ENCODE measurements at regions not wholly inside any gene's neighbourhood (a gene's known extent, or its start where the extent isn't known, plus 50 kb on each side); places are given as distances from the start of the nearest gene placed in this dataset.

DNA sequence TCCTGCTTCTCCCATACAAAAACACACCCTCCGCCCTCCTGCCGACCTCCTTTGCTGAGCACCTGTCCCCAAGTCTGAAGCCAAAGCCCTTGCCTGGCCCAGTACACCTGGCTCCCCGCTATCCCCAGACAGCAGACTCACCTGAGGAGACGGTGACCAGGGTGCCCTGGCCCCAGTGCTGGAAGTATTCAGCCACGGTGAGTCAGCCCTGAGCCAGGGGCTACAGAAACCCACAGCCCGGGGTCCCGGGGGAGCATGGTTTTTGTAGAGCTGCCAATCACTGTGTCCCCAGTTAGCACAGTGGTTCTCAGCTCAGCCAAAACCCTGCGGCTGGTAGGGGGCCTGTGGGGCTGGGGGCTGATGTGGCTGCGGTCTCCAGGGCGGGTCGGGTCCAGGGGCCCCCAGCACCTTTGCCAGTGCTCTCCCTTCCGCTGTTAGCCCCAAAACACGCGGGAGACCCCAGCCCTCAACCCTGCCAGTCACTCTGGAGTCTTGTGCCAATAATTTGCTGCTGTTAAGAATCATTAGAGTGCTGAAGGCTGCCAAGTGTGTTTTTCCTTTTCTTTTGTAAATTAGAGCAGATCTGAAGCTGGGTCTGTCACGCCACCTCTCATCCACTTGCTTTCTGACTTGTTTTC, 339.0 kb downstream of the TMEM121 start:
- peak in 1 of 2 donors; percentile 56 for DNase-seq (ENCODE audit: low spot score in 2 of 2)
- Histone ChIP-seq H3K4me3 (no peak overlapping the region), H3K9me3 (no peaks in the 10 kb centered on the region), H3K4me1 (no peaks in the 10 kb centered on the region), H3K36me3 (no peaks in the 10 kb centered on the region), H3K27ac (no peak overlapping the region), H3K27me3 (no peaks in the 10 kb centered on the region)
- intact Hi-C loops (cut with DNase I): no loop called here
- TF ChIP-seq, protein P1, sequence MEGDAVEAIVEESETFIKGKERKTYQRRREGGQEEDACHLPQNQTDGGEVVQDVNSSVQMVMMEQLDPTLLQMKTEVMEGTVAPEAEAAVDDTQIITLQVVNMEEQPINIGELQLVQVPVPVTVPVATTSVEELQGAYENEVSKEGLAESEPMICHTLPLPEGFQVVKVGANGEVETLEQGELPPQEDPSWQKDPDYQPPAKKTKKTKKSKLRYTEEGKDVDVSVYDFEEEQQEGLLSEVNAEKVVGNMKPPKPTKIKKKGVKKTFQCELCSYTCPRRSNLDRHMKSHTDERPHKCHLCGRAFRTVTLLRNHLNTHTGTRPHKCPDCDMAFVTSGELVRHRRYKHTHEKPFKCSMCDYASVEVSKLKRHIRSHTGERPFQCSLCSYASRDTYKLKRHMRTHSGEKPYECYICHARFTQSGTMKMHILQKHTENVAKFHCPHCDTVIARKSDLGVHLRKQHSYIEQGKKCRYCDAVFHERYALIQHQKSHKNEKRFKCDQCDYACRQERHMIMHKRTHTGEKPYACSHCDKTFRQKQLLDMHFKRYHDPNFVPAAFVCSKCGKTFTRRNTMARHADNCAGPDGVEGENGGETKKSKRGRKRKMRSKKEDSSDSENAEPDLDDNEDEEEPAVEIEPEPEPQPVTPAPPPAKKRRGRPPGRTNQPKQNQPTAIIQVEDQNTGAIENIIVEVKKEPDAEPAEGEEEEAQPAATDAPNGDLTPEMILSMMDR (IDR thresholded peaks at IDR 0.05): no peak

DNA sequence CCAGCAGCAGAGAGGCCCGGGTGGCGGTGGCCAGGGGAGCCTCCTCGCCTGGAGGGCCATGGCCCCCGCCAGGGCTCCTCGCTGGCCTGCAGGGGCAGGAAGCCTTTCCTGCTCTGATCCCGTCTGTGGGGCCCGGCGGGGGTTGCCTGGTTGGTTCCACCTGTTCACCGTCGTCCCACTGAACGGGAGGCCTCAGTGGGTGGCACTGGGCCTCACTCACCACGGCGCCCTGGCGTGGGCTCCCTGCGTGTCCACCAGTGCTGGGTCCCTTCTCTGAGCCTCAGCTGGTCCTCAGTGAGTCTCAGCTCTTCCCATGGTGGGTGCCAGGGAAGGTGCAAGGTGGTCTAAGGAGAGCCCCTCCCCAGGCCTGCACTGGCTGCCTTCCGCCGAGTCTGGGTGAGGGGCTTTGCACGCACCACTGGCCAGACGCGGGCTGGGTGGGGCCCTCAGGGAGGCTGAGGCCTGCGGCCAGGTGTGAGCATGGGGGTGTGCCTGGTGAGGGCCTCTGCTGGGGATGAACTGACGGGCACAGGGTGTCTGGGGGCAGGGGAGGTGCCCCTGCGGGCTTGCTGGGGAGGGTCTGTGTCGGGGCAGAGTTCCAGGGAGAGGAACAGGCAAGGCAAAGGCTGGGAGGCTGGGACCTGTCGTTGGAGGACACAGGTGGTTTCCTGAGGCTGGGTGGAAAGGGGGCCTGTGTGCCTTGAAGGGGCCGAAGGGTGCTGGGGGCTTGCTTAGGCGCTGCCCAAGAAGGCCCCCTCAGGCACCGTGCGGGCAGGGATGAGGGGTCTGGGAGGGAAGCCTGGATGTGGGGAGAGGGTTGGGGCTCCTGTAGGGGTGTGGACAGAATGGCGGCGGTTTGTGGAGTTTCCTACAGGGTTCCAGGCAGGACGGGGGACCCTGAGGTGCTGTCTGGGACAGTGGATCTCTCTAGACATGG, 339.8 kb downstream of the TMEM121 start:
- Histone ChIP-seq H3K36me3 (no peaks in the 10 kb centered on the region), H3K9me3 (no peaks in the 10 kb centered on the region), H3K27ac (no peak overlapping the region), H3K27me3 (no peaks in the 10 kb centered on the region), H3K4me3 (no peak overlapping the region), H3K4me1 (no peaks in the 10 kb centered on the region)
- TF ChIP-seq, protein P1 (IDR thresholded peaks at IDR 0.05): no peak
- peak in 1 of 2 donors; percentile 57 for DNase-seq (ENCODE audit: low spot score in 2 of 2)
- intact Hi-C loops (cut with DNase I): no loop called here

DNA sequence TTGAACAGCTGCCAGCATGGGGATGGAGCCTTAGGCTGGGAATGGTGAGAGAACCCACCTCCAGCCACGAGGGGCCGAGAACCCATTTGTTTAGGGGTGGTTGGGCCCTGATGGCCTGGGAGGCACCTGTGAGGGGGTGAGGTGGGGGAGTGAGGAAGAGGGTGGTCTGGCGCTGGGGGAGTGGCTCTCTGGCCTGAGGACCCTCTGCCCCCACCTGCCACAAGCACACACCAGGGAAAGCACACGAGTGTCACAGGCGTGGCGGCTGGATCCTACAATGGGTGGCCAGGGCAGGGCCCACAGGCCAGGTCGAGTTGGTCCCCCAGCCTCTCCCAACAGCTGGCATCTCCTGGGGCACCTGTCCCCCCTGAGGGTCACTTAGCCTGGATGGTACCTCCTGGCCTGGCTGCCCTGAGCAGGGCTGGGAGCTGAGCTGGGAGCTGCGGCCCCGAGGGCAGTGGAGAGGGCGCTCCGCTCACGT, 340.5 kb downstream of the TMEM121 start:
- H3K4me1 ChIP-seq: no peaks in the 10 kb centered on the region
- no peaks in the 10 kb centered on the region for H3K27me3 ChIP-seq
- intact Hi-C loops (cut with DNase I): no loop called here
- DNase-seq (ENCODE audit: low spot score in 2 of 2): peak in 1 of 2 donors; percentile 50
- TF ChIP-seq, protein P1 (IDR thresholded peaks at IDR 0.05): no peak
- H3K9me3 ChIP-seq: no peaks in the 10 kb centered on the region
- no peak overlapping the region for H3K4me3 ChIP-seq
- H3K27ac ChIP-seq: no peak overlapping the region
- no peaks in the 10 kb centered on the region for H3K36me3 ChIP-seq

DNA sequence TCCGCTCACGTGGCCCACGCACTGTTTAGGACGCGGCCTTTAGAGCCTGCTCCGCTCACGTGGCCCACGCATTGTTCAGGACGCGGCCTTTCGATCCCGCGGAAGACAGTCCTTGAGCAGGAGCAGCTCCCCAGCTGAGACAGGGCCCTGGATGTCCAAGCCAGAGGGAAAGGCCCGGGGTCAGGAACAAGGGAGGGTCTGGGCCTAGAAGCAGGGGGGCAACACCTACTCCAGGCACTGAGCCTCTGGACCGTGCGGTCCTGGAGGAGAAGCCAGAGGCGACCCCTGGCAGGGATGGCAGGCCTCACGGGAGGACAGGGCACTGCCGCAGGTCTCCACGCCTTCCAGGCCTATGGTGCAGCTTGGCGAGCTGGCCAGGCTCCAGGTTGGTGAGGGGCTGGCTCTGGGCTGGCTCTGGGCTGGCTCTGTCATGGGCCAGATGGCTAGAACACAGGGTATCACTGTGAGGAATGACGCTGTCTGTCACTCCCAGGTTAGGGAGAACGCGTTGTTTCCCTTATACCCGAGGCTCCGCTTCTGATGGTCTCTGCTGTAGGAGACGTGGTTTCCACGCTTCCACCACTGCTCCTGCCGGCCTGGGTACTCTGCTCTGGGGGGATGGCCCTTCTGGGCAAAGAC, 341.7 kb downstream of the TMEM121 start:
- no peak overlapping the region for H3K27ac ChIP-seq
- H3K9me3 ChIP-seq: no peaks in the 10 kb centered on the region
- intact Hi-C loops (cut with DNase I): no loop called here
- H3K4me1 ChIP-seq: no peaks in the 10 kb centered on the region
- DNase-seq (ENCODE audit: low spot score in 2 of 2): peak in 1 of 2 donors; percentile 41
- H3K27me3 ChIP-seq: no peaks in the 10 kb centered on the region
- H3K4me3 ChIP-seq: no peak overlapping the region
- TF ChIP-seq, protein P1 (IDR thresholded peaks at IDR 0.05): no peak
- no peaks in the 10 kb centered on the region for H3K36me3 ChIP-seq

DNA sequence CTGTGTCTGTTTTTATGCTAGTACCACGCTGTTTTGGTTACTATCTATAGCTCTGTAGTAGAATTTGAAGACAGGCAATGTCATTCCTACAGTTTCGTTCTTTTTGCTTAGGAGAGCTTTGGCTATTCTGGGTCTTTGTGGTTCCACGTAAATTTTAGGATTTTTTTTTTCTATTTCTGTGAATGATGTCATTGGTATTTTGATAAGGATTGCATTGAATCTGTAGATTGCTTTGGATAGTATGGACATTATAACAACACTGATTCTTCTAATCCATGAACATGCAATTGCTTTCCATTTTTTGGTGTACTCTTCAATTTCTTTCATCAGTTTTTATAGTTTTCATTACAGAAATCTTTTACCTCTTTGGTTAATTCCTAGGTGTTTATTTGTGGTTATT, 345.2 kb downstream of the TMEM121 start:
- intact Hi-C loops (cut with DNase I): no loop called here
- no peaks in the 10 kb centered on the region for H3K27me3 ChIP-seq
- DNase-seq (ENCODE audit: low spot score in 2 of 2): no peak

More for the DNA sequence above, 345.2 kb downstream of the TMEM121 start:
- no peak overlapping the region for H3K27ac ChIP-seq
- H3K9me3 ChIP-seq: no peaks in the 10 kb centered on the region
- H3K4me1 ChIP-seq: no peaks in the 10 kb centered on the region
- no peak overlapping the region for H3K4me3 ChIP-seq
- TF ChIP-seq, protein P1 (IDR thresholded peaks at IDR 0.05): no peak
- H3K36me3 ChIP-seq: no peaks in the 10 kb centered on the region

Measured in ascending aorta (tissue), 2 donors.